Activated CD8-positive, alpha-beta memory T cell treated with anti-CD3 and anti-CD28 coated beads for 4 hours (primary cell): ENCODE measurements at regions not wholly inside any gene's neighbourhood (a gene's known extent, or its start where the extent isn't known, plus 50 kb on each side); places are given as distances from the start of the nearest gene placed in this dataset.

Experiments used
- DNase-seq, 2 donors: peaks; one replicate each; pipeline ENCODE4 v3.0.0-alpha.2; 2020; ENCODE audit warnings: low read depth in 2 of 2

GRCh38 chr14:42248131-42248530 lies 641.5 kb downstream of the LRFN5 start:
- DNase-seq = no peak

DNA sequence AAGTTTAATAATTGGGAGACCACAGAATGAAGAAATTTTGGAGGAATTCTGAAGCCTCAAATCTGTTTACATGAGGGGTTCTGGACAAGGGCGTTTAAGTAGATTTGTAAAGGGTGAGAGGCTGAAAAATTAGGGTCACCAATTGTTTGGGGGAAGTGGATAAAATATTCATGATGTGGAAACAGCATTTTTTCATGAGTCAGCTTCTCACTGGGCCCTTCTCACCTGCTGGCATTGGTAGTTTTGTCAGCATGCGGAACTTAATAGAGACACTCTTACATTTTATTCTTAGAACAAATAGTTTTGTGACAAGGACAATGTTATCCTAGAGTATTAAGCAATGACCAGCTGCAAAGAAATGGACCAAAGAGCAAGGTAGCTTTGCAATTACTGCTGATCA lies 634.4 kb downstream of the LRFN5 start:
- DNase-seq = no peak

GRCh38 chr14:42229976-42230375 lies 623.3 kb downstream of the LRFN5 start:
- DNase-seq = no peak

GRCh38 chr14:42229294-42229693 lies 622.6 kb downstream of the LRFN5 start:
- no peak for DNase-seq

- no peak for DNase-seq
Observed at GRCh38 chr14:42228611-42229010, 621.9 kb downstream of the LRFN5 start.

DNA sequence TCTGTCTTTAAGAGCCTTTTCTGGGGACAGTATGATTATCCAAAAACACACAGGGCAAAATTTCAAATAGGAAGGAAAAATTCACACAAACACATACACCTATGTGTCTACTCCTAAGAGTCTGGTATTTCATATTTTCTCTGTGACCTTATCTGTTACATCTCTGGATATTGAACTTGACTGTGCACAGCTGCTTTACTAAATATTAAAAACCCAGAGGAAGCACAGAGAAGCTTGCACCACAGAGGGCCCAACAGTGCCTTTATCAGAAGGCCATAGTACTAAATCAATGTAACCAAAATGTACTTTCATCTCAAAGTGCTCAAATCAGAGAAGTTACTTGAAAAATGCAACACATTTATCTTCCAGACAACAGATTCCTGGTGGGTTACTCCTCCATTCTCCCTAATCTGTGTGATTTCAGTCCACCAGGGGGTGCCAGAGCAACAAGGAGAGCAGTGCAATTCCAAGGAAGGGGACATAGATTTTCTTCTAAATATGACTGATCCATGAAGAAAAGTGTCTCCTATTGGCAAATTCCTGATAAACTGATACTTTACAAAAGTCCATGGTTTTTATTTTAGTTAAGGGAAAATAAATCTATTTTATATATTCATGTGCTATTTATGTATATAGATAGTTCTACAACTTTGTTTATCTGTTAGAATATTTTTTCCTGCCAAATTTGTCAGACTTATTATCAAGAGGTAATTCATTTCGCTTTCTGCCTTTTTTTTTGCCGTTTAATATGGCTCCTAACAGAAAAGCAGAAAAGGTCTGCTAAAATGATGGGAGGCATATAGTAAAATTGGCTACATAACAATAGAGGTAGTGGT lies 617.6 kb downstream of the LRFN5 start:
- DNase-seq = no peak

GRCh38 chr14:42222924-42223471 lies 616.3 kb downstream of the LRFN5 start:
- DNase-seq = no peak

DNA sequence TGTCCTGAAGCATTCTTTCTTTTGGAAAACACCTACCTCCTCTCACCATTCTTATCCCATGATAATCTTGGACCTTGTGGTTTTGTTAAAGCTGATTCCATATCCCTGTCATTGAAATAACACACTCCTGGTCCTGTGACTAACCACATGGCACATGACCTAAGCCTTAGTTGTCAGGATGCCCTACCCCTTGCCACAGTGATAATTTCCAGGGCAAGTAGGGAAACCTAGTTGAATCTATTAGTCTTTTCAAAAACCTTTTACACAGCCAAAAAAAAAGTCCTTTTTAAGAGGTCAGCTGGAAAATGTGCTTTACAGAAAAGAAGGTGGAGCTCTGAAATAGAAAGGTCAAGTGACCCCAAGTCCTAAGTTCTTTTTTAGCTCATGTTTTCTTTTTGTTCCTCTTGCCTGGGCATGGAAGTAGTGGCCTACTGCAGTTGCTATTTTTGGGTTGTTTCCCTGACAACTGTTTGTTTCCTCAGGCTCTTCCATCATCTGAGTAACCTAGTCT lies 608.4 kb downstream of the LRFN5 start:
- no peak for DNase-seq

GRCh38 chr14:42200957-42201356 lies 594.3 kb downstream of the LRFN5 start:
- DNase-seq = no peak

DNA sequence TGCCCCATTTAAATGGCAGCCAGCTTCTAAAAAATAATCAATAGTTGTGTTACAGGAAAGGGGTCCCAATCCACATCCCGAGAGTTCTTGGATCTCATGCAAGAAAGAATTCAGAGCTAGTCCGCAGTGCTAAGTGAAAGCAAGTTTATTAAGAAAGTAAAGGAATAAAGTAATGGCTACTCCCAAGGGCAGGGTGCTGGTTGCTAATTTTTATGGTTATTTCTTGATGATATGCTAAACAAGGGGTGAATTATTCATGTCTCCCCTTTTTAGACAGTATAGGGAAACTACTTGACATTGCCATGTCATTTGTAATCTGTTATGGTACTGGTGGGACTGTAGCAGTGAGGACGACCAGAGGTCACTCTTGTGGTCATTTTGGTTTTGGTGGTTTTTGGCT lies 591.3 kb downstream of the LRFN5 start:
- DNase-seq = no peak

- DNase-seq = no peak
Observed at GRCh38 chr14:42192738-42193653, 586.3 kb downstream of the LRFN5 start.

GRCh38 chr14:42190744-42191143 lies 584.1 kb downstream of the LRFN5 start:
- DNase-seq = no peak

- no peak for DNase-seq
Observed at GRCh38 chr14:42187846-42188245, 581.2 kb downstream of the LRFN5 start.

DNA sequence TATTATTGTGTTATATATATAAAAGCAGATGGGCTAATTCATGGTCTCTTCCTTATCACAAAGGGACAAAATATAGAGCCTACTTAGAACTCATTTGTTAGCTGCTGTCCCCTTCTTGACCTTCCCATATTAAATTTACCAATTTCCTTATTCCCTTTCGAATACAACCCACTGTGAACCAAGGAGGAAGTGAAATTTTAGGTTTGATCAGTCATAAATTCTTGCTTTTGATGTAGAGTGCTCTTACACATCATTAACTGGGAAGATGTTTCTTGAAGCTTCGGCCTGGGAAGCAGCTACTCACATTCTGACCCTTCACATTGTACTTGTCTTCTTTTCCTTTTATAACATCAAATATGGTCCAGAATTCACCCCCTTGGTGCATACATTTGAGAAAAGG lies 579.0 kb downstream of the LRFN5 start:
- no peak for DNase-seq

- no peak for DNase-seq
Observed at GRCh38 chr14:42174357-42174756, 567.7 kb downstream of the LRFN5 start.

DNA sequence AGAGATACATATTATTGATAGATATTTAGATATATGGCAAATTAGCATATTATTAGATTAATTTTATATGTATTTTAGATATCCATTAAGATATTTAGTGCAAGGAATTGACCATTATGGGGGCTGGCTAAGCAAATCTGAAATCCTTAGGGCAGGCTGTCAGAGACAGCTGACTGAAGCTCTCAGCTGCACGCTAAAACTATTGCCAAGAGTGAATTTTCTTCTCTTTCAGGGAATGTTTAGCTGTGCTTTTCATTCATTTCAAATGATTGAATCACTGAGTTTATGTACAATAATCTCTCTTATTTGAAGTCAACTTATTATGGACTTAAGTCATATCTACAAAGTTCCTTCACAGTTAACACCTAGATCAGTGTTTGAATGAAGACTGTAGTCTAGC lies 566.5 kb downstream of the LRFN5 start:
- no peak for DNase-seq

- DNase-seq = no peak
Observed at GRCh38 chr14:42172304-42172703, 565.6 kb downstream of the LRFN5 start.

GRCh38 chr14:42163136-42163535 lies 556.5 kb downstream of the LRFN5 start:
- DNase-seq = no peak

GRCh38 chr14:42159138-42159537 lies 552.5 kb downstream of the LRFN5 start:
- no peak for DNase-seq

DNA sequence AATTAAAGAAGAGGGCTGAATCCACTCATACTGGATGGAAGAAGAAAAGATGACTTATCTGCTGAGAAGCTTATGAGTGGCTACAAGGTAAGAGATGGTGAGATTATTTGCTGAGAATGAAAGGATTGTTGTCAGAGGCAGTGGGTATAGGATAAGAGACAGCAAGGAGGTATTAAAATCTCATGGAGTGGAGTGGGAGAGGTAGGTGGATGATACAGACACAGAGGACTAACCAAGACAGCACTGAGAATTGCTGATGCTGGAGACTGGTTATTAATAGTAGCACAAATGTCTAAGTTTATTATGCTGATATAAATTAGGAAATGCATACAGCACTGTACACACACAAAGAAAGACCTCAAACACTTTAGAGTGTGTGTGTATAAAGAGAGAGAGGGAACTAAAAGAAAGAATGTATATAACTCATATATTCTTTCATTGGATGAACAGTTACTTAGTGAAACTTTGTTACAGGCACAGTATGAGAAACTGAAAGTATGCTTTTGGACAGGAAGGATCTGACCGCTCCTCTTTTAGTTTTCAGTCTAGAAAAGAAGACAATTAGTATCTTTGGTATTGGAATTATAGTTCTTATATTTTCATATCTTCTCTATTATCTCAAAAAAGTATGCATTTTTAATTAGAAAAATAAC lies 543.1 kb downstream of the LRFN5 start:
- no peak for DNase-seq

GRCh38 chr14:42145766-42146165 lies 539.1 kb downstream of the LRFN5 start:
- DNase-seq = no peak

DNA sequence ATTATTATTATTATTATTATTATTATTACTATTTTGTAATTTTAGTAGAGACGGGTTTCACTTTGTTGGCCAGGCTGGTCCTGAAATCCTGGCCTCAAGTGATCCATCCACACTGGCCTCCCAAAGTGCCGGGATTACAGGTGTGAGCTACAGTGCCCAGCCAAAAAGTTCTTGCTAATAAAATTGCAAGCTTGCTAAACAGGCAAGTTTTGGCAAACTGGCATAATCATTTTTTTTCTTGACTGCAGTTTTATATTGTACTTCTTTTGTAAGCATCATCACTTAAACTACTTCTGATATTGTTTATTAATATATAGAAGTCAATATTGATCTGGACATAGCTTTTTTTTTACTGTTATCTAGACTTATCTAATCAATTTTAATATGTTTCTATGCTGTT lies 536.4 kb downstream of the LRFN5 start:
- DNase-seq = no peak
